HUES64 (cell line): ENCODE measurements at regions not wholly inside any gene's neighbourhood (a gene's known extent, or its start where the extent isn't known, plus 50 kb on each side); places are given as distances from the start of the nearest gene placed in this dataset.

Experiments
- H3K27ac ChIP-seq: 2 replicates; pipeline ENCODE4 v1.7.0; 2013; ENCODE audit warnings: low read depth, low read length, inconsistent platforms
- H3K27me3 ChIP-seq: 2 replicates; pipeline ENCODE4 v1.6.1; 2013; ENCODE audit warnings: mild to moderate bottlenecking, low read length; ENCODE audit not compliant: insufficient read depth
- H3K36me3 ChIP-seq: 2 replicates; pipeline ENCODE4 v1.6.1; 2013; ENCODE audit warnings: mild to moderate bottlenecking, low read length; ENCODE audit not compliant: insufficient read depth
- H3K4me1 ChIP-seq: 2 replicates; pipeline ENCODE4 v1.6.1; 2013; ENCODE audit warnings: mild to moderate bottlenecking, low read length, moderate library complexity; ENCODE audit not compliant: insufficient read depth
- H3K4me3 ChIP-seq: 2 replicates; pipeline ENCODE4 v1.5.1; 2013; ENCODE audit warnings: mild to moderate bottlenecking, low read length, moderate library complexity
- H3K9ac ChIP-seq: 2 replicates; pipeline ENCODE4 v1.6.1; 2013; ENCODE audit warnings: mild to moderate bottlenecking, low read depth, low read length
- H3K9me3 ChIP-seq: 2 replicates; pipeline ENCODE4 v1.6.1; 2013; ENCODE audit warnings: low read depth, low read length; ENCODE audit not compliant: insufficient read depth
- WGBS: fragments of 150-250, 120-280 bp; methylation state at CpG from one replicate; pipeline ENCODE4 v1.1.7; 2013; ENCODE audit warnings: missing lambda C conversion rate; 5-methylcytosine and 5-hydroxymethylcytosine counted together

DNA sequence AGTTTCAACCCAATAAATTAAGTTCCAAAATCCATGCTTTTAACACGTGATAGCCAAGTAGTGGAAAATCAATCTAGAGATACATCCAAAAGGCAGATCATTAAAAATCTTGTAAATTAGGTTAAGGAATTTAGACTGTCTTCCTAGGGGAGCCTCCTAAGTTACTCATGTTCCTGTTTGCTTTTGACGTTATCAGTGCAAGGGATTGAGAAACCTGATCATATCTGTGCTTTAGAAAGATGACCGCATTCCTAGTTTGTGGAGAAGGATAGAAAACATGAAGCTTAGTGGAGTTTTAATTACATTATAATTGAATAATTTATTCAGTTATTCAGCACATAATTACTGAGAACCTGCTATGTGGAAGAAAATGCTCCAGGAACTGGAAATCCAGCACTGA lies 251.0 kb upstream of the ARGLU1 start:
- Histone ChIP-seq H3K4me3 (no peak overlapping the region), H3K9me3 (no peaks in the 10 kb centered on the region), H3K9ac (no peak overlapping the region), H3K27me3 (no peaks in the 10 kb centered on the region), H3K27ac (no peak overlapping the region), H3K4me1 (peaks cover 32% of the 10 kb centered on the region), H3K36me3 (no peaks in the 10 kb centered on the region)
- 79% methylated on average over 2 of the region's 3 CpGs for WGBS

DNA sequence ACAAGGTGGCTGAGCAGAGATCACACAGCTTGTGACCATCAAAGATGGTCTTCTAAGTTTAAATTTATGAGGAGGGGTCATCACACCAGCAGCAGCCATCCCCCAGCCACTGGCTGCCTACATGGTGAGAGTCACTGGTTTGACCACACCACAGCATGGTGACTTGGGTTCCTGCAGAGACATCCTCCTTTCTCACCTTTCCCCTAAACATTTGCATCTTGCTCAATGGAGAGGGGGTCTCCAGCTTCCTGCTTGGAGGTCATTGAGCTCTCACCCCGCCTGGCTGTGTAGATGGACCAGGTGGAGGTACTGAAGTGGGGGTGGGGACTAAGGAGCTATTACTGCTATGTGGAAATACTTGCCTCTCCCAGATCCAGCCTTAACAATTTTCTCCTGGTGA lies 247.6 kb upstream of the ARGLU1 start:
- no peak overlapping the region for H3K27ac ChIP-seq
- H3K4me3 ChIP-seq = no peak overlapping the region
- H3K27me3 ChIP-seq = no peaks in the 10 kb centered on the region
- WGBS = 0% methylated on average over 1 of the region's 1 CpG
- peaks cover 41% of the 10 kb centered on the region for H3K4me1 ChIP-seq
- no peak overlapping the region for H3K9ac ChIP-seq
- no peaks in the 10 kb centered on the region for H3K9me3 ChIP-seq
- no peaks in the 10 kb centered on the region for H3K36me3 ChIP-seq

DNA sequence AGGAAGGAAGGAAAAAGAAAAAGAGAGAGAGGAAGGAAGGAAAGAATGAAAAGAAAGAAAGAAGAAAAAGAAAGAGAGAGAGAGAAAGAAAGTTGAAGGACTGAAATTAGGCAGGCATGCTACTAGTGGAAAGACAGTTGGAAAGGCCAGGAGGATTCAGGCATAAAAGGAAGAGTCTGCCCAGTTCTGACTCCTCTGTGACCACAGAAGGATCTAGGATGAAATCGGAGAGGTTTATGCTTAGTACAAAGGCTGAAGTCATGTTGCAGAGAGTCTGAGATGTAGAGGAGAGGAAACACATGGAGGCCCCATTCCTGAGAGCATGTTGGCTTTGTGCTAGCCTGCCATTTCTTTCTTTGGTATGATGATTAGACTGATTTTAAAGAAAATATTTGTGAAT lies 246.5 kb upstream of the ARGLU1 start:
- H3K9me3 ChIP-seq = no peaks in the 10 kb centered on the region
- H3K27ac ChIP-seq = no peak overlapping the region
- H3K36me3 ChIP-seq = no peaks in the 10 kb centered on the region
- H3K9ac ChIP-seq = no peak overlapping the region
- H3K4me3 ChIP-seq = no peak overlapping the region
- H3K4me1 ChIP-seq = peaks cover 49% of the 10 kb centered on the region
- no peaks in the 10 kb centered on the region for H3K27me3 ChIP-seq
- 80% methylated on average over 1 of the region's 1 CpG for WGBS

DNA sequence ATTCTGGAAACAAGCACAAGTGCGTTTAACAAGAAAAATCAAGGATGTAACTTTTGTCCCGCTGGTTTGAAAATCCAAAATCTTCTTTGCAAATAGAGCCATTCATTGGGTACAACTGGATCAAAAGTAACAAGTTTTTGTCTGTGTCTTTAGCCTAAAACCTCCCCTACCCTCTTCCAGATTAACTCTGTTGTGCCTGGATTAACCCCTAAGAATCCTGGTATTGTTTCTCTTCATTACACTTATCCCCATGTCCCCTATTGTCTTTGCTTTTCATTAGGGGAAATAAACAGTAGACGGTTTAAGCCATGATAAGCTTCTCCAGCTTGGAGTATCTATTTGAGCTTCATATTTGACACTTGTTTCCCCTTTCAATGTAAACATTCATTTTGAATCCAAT lies 242.1 kb upstream of the ARGLU1 start:
- Histone ChIP-seq H3K36me3 (no peaks in the 10 kb centered on the region), H3K4me1 (peaks cover 45% of the 10 kb centered on the region), H3K27ac (no peak overlapping the region), H3K9me3 (no peaks in the 10 kb centered on the region), H3K9ac (no peak overlapping the region), H3K4me3 (no peak overlapping the region), H3K27me3 (no peaks in the 10 kb centered on the region)
- 49% methylated on average over 3 of the region's 3 CpGs for whole genome bisulfite sequencing

DNA sequence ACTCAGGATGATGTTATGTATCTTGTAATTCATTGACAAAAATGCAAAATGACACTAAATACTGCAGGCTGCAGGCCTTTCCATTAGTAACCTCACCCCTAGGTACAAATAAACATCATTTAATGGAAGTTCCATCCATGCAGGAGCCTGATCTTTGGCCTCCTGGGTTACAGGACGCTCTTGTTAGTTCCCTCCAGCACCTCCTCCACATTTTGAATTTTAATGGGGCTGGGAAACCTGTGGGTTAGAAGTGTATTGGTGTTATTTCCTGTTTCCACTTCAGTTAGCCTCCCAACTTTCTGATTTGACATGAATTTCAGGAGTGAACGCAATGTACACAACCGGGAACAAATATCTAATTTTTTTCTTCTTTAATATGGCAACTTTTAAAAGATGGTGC lies 237.1 kb upstream of the ARGLU1 start:
- no CpG with 5 or more reads among the region's 3 CpGs for WGBS
- no peaks in the 10 kb centered on the region for H3K27me3 ChIP-seq
- H3K9ac ChIP-seq = no peak overlapping the region
- H3K36me3 ChIP-seq = no peaks in the 10 kb centered on the region
- peak overlapping the region; percentile 11; the same call in 1 of the 2 replicates for H3K27ac ChIP-seq
- H3K4me1 ChIP-seq = peaks cover 51% of the 10 kb centered on the region
- H3K4me3 ChIP-seq = no peak overlapping the region
- no peaks in the 10 kb centered on the region for H3K9me3 ChIP-seq

DNA sequence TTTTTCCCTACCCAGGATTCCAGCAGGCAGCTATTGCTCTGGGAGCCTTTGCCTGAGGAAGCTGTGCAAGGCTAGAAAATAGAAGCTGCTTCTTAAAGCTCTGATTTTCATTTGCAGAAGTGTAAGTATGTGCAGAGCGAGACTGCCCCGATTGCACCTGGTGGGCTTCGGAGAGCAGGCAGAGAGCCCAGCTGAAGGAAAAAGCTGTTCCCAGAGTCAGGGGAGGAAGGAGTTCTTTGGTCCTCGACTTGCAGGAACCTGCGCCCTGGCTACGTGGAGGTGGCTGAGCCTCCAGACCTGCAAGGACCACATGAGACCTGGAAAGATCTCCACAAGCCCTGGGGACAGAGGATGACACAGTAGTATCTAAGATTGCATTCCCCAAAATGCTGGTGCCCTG lies 235.0 kb upstream of the ARGLU1 start:
- H3K27ac ChIP-seq = no peak overlapping the region
- peaks cover 47% of the 10 kb centered on the region for H3K4me1 ChIP-seq
- no peaks in the 10 kb centered on the region for H3K9me3 ChIP-seq
- H3K27me3 ChIP-seq = peaks cover 9% of the 10 kb centered on the region; the same call in 1 of the 2 replicates
- no peak overlapping the region for H3K4me3 ChIP-seq
- WGBS = 68% methylated on average over 6 of the region's 6 CpGs
- H3K36me3 ChIP-seq = no peaks in the 10 kb centered on the region
- no peak overlapping the region; the same call in 1 of the 2 replicates for H3K9ac ChIP-seq

DNA sequence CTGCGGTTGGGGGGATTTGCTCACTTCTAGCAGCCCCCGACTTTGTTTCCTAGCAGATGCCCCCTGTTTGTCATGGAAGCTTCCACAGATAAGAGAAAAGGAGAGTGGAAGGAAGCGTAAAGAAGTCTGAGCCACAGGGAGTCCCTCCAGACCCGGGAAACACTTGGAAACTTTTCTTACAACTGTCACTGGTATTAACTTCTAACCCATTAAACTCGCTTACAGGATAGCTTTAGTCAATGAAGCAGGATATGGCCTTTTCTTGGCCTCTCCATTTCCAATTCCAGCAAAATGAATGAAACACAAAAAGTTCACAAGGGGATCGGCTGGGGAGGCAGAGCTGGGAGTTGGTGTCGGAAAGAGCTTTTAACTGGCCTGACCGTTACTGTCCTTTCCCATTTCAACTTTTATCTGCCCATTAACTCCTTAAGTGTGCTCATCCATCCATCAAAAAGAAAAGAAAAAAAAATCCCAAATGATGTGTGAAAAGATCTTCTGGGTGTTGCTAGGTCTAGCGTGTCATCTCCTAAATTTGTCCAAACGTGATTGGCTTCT lies 231.9 kb upstream of the ARGLU1 start:
- H3K27ac ChIP-seq = no peak overlapping the region
- 74% methylated on average over 10 of the region's 10 CpGs for WGBS
- H3K27me3 ChIP-seq = peaks cover 9% of the 10 kb centered on the region; the same call in 1 of the 2 replicates
- H3K9ac ChIP-seq = no peak overlapping the region
- no peaks in the 10 kb centered on the region for H3K9me3 ChIP-seq
- peaks cover 56% of the 10 kb centered on the region for H3K4me1 ChIP-seq
- no peaks in the 10 kb centered on the region for H3K36me3 ChIP-seq
- H3K4me3 ChIP-seq = no peak overlapping the region

DNA sequence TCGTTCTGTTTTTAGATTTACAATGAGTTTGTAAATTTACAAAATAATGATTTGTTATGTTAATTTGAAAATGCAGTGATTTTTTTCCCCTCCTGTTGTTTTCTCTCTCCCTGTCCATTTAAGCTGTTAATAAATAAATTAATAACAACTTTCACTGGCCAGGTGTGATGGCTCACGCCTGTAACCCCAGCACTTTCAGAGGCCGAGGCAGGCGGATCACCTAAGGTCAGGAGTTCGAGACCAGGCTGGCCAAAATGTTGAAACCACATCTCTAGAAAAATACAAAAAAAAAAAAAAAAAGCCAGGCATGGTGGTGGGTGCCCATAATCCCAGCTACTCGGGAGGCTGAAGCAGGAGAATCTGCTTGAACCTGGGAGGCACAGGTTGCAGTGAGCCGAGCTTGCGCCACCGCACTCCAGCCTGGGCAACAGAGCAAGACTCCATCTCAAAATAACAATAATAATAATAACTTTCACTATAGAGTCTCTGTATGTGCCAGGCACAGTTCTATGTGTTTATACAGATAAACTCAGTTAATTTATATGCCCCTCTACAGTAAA lies 229.2 kb upstream of the ARGLU1 start:
- WGBS = 30% methylated on average over 8 of the region's 9 CpGs
- peak overlapping the region; percentile 98 for H3K27ac ChIP-seq

DNA sequence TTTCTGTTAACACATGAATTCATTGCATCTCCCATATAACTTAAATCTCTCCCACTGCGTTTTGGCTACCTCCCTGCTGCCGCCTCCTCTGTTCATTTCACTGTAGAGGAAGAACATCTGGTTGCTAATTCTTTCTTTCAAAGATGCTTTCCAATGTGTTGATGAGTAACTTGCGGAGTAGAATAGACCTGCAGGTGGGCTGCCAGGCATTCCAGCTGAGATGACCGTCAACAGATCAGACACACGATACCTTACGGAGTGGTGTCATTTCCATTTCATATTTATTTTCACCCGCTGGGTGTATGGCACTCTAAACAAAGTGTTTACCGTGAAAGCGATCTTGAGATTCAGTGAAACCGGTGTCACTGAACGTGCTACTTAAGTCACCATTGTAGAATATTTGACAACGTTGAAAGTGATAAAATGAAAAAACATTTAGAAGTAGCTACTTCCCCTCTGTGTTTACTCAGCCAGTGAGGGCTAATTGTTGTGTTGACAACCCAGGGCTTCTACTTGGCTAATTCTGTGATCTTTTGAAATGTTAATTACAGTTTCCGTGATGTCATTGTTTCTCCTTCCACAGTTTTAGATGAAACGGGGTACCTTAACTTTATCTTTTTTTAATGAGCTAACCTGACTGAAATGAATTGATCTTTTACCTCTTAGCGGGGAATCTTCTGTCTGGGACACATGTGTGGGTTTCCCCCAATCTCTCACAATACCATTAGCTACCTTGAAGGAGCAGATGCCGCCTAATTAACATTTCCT lies 228.5 kb upstream of the ARGLU1 start:
- Histone ChIP-seq H3K36me3 (no peaks in the 10 kb centered on the region), H3K27me3 (peaks cover 15% of the 10 kb centered on the region; the same call in 1 of the 2 replicates), H3K4me1 (peaks cover 50% of the 10 kb centered on the region), H3K4me3 (peak overlapping the region; percentile 32), H3K9ac (peak overlapping the region; percentile 54), H3K9me3 (no peaks in the 10 kb centered on the region), H3K27ac (peak overlapping the region; percentile 98)
- 1% methylated on average over 16 of the region's 16 CpGs for WGBS

More for the DNA sequence above, 229.2 kb upstream of the ARGLU1 start:
- Histone ChIP-seq H3K4me1 (peaks cover 50% of the 10 kb centered on the region), H3K9ac (no peak overlapping the region), H3K4me3 (no peak overlapping the region), H3K36me3 (no peaks in the 10 kb centered on the region), H3K9me3 (no peaks in the 10 kb centered on the region), H3K27me3 (peaks cover 15% of the 10 kb centered on the region; the same call in 1 of the 2 replicates)

DNA sequence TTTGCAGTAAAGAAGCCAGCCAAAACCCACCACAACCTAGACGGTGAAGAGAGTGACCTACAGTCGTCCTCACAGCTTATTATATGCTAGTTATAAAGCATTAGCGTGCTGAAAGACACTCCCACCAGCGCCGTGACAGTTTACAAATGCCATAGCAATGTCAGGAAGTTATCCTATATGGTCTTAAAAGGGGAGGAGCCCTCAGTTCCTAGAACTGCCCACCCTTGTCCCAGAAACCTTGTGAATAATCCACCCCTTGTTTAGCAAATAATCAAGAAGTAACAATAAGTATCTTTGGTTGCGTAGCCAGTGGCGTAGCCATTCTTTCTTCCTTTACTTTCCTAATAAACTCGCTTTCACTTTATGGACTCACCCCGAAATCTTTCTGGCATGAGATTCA lies 227.9 kb upstream of the ARGLU1 start:
- peak overlapping the region; percentile 98 for H3K27ac ChIP-seq
- peak overlapping the region; percentile 32 for H3K4me3 ChIP-seq
- H3K4me1 ChIP-seq = peaks cover 51% of the 10 kb centered on the region
- no peaks in the 10 kb centered on the region for H3K36me3 ChIP-seq
- H3K9ac ChIP-seq = peak overlapping the region; percentile 54
- H3K27me3 ChIP-seq = peaks cover 15% of the 10 kb centered on the region; the same call in 1 of the 2 replicates
- no peaks in the 10 kb centered on the region for H3K9me3 ChIP-seq
- 12% methylated on average over 9 of the region's 9 CpGs for WGBS

DNA sequence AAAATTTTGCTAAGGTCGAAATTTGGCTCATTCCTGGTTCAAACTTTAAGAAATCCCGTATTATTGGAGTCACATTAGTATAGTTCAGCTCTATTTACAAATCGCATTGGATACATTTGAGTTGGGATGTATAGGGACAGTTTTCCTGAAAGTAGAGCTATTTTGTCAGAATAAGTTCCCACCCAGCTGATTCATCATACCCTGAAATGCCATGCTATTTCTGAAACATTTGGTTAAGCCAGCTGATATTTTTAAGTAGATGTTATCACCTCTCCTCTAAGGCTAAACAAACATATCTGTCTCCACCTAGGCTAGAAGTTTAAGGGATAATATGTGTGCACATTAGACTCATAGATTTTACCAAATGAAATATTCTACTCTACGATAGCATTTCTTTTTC lies 226.2 kb upstream of the ARGLU1 start:
- no peaks in the 10 kb centered on the region for H3K36me3 ChIP-seq
- no peak overlapping the region for H3K27ac ChIP-seq
- H3K9me3 ChIP-seq = no peaks in the 10 kb centered on the region
- H3K9ac ChIP-seq = no peak overlapping the region
- H3K4me1 ChIP-seq = peaks cover 48% of the 10 kb centered on the region
- peaks cover 15% of the 10 kb centered on the region; the same call in 1 of the 2 replicates for H3K27me3 ChIP-seq
- 93% methylated on average over 4 of the region's 4 CpGs for WGBS
- no peak overlapping the region for H3K4me3 ChIP-seq
